ENCODE measurements at regions not wholly inside any gene's neighbourhood (a gene's known extent, or its start where the extent isn't known, plus 50 kb on each side); places are given as distances from the start of the nearest gene placed in this dataset.

DNA sequence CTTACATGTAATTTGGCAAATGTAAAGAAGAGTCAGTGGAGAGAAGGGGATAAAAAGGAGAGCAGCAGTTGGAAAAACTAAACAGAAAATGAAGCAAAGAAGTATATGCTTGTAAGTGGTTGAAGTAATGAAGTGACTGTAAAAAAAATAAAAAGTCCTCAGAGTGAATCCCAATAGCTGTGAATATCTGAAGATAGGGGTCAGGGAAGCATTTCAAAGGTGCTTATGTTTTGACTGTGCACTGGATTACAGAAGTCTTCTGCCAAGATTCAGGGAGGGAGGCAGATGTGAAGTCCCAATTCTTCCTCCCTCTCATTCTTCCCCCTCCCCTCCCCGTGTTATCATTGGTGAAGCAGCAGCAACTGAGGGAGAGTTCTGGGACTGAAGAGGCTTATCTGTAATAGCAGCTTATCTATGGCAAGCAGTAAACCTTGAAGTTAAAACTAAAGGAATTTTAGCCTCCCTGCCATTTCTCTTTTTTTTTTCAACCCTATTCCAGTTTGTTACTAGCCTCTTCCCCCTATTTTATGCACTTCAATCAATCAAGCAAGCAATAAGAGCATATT lies 597.9 kb downstream of the IGSF11 start:
- Histone ChIP-seq H4K8ac (ENCODE audit: low read depth, low read length) (no peak overlapping the region), H3K9ac (ENCODE audit: low read length) (no peak overlapping the region), H3K27me3 (ENCODE audit: insufficient read depth, low read length) (no peaks in the 10 kb centered on the region), H3K4ac (ENCODE audit: low read depth, low read length) (no peak overlapping the region), H3K23ac (ENCODE audit: low read length) (no peak overlapping the region), H3K14ac (ENCODE audit: low read length) (no peak overlapping the region), H4K91ac (ENCODE audit: low read depth, low read length) (no peak overlapping the region), H2AK5ac (ENCODE audit: low read length) (no peak overlapping the region), H3K36me3 (ENCODE audit: control insufficient read depth in 1 of 2, insufficient read depth in 2 of 2, low read length in 2 of 2) (no peaks in the 10 kb centered on the region), H2BK5ac (ENCODE audit: low read depth, low read length, poor library complexity) (no peak overlapping the region), H3K4me1 (ENCODE audit: control insufficient read depth in 1 of 2, insufficient read depth in 2 of 2, low read length in 2 of 2) (no peaks in the 10 kb centered on the region), H2AFZ (ENCODE audit: insufficient read depth, low read length, poor library complexity) (no peak overlapping the region), H3K79me2 (ENCODE audit: control insufficient read depth, insufficient read depth, low read length, poor library complexity) (no peaks in the 10 kb centered on the region), H4K12ac (ENCODE audit: low read depth, low read length) (no peak overlapping the region), H3K9me3 (ENCODE audit: insufficient read depth, low read depth, low read length) (no peaks in the 10 kb centered on the region), H2BK12ac (ENCODE audit: low read length) (no peak overlapping the region), H3K27ac (ENCODE audit: low read depth, low read length) (no peak overlapping the region), H3K4me3 (ENCODE audit: low read depth, low read length) (no peak overlapping the region), H3K79me1 (ENCODE audit: low read length) (no peaks in the 10 kb centered on the region), H2BK120ac (ENCODE audit: insufficient read depth, low read length, poor library complexity) (no peak overlapping the region), H3K18ac (ENCODE audit: low read length) (no peak overlapping the region), H3K4me2 (ENCODE audit: low read length) (no peak overlapping the region)
- no CpG with 5 or more reads among the region's 1 CpG for WGBS (ENCODE audit: extremely low coverage, insufficient coverage, insufficient read length)
- no peak for DNase-seq

GRCh38 chr3:118445036-118445435 lies 589.6 kb downstream of the IGSF11 start:
- peaks cover 3% of the 10 kb centered on the region for H3K9me3 ChIP-seq (ENCODE audit: insufficient read depth, low read depth, low read length)
- no peaks in the 10 kb centered on the region for H3K36me3 ChIP-seq (ENCODE audit: control insufficient read depth in 1 of 2, insufficient read depth in 2 of 2, low read length in 2 of 2)
- H2AK5ac ChIP-seq (ENCODE audit: low read length), result no peak overlapping the region
- WGBS (ENCODE audit: extremely low coverage, insufficient coverage, insufficient read length), result no CpG with 5 or more reads among the region's 6 CpGs
- no peak overlapping the region for H3K9ac ChIP-seq (ENCODE audit: low read length)
- H3K18ac ChIP-seq (ENCODE audit: low read length), result no peak overlapping the region
- H3K4me1 ChIP-seq (ENCODE audit: control insufficient read depth in 1 of 2, insufficient read depth in 2 of 2, low read length in 2 of 2), result no peaks in the 10 kb centered on the region
- H3K27me3 ChIP-seq (ENCODE audit: insufficient read depth, low read length), result no peaks in the 10 kb centered on the region
- H2BK12ac ChIP-seq (ENCODE audit: low read length), result no peak overlapping the region
- H2BK120ac ChIP-seq (ENCODE audit: insufficient read depth, low read length, poor library complexity), result no peak overlapping the region
- no peak overlapping the region for H4K91ac ChIP-seq (ENCODE audit: low read depth, low read length)
- H4K12ac ChIP-seq (ENCODE audit: low read depth, low read length), result no peak overlapping the region
- no peak overlapping the region for H3K4ac ChIP-seq (ENCODE audit: low read depth, low read length)
- no peak overlapping the region for H3K4me2 ChIP-seq (ENCODE audit: low read length)
- H3K4me3 ChIP-seq (ENCODE audit: low read depth, low read length), result no peak overlapping the region
- H2BK5ac ChIP-seq (ENCODE audit: low read depth, low read length, poor library complexity), result no peak overlapping the region
- no peak overlapping the region for H2AFZ ChIP-seq (ENCODE audit: insufficient read depth, low read length, poor library complexity)
- no peak overlapping the region for H3K23ac ChIP-seq (ENCODE audit: low read length)
- H4K8ac ChIP-seq (ENCODE audit: low read depth, low read length), result no peak overlapping the region
- H3K79me2 ChIP-seq (ENCODE audit: control insufficient read depth, insufficient read depth, low read length, poor library complexity), result no peaks in the 10 kb centered on the region
- H3K79me1 ChIP-seq (ENCODE audit: low read length), result no peaks in the 10 kb centered on the region
- DNase-seq, result no peak
- no peak overlapping the region for H3K27ac ChIP-seq (ENCODE audit: low read depth, low read length)
- no peak overlapping the region for H3K14ac ChIP-seq (ENCODE audit: low read length)

GRCh38 chr3:118447339-118447738 lies 587.3 kb downstream of the IGSF11 start:
- no peak overlapping the region for H3K4ac ChIP-seq (ENCODE audit: low read depth, low read length)
- H3K9me3 ChIP-seq (ENCODE audit: insufficient read depth, low read depth, low read length), result peaks cover 3% of the 10 kb centered on the region
- no peak overlapping the region for H2BK5ac ChIP-seq (ENCODE audit: low read depth, low read length, poor library complexity)
- H3K18ac ChIP-seq (ENCODE audit: low read length), result no peak overlapping the region
- H3K4me3 ChIP-seq (ENCODE audit: low read depth, low read length), result no peak overlapping the region
- H2AFZ ChIP-seq (ENCODE audit: insufficient read depth, low read length, poor library complexity), result no peak overlapping the region
- no peak overlapping the region for H4K91ac ChIP-seq (ENCODE audit: low read depth, low read length)
- DNase-seq, result no peak
- H3K36me3 ChIP-seq (ENCODE audit: control insufficient read depth in 1 of 2, insufficient read depth in 2 of 2, low read length in 2 of 2), result no peaks in the 10 kb centered on the region
- no peaks in the 10 kb centered on the region for H3K79me2 ChIP-seq (ENCODE audit: control insufficient read depth, insufficient read depth, low read length, poor library complexity)
- H3K4me2 ChIP-seq (ENCODE audit: low read length), result no peak overlapping the region
- H4K12ac ChIP-seq (ENCODE audit: low read depth, low read length), result no peak overlapping the region
- no peak overlapping the region for H4K8ac ChIP-seq (ENCODE audit: low read depth, low read length)
- H3K27ac ChIP-seq (ENCODE audit: low read depth, low read length), result no peak overlapping the region
- H3K4me1 ChIP-seq (ENCODE audit: control insufficient read depth in 1 of 2, insufficient read depth in 2 of 2, low read length in 2 of 2), result no peaks in the 10 kb centered on the region
- no peak overlapping the region for H2BK12ac ChIP-seq (ENCODE audit: low read length)
- no peaks in the 10 kb centered on the region for H3K27me3 ChIP-seq (ENCODE audit: insufficient read depth, low read length)
- H3K23ac ChIP-seq (ENCODE audit: low read length), result no peak overlapping the region
- H2AK5ac ChIP-seq (ENCODE audit: low read length), result no peak overlapping the region
- H3K79me1 ChIP-seq (ENCODE audit: low read length), result no peaks in the 10 kb centered on the region
- H2BK120ac ChIP-seq (ENCODE audit: insufficient read depth, low read length, poor library complexity), result no peak overlapping the region
- peak overlapping the region; percentile 25 for H3K9ac ChIP-seq (ENCODE audit: low read length)
- H3K14ac ChIP-seq (ENCODE audit: low read length), result no peak overlapping the region

DNA sequence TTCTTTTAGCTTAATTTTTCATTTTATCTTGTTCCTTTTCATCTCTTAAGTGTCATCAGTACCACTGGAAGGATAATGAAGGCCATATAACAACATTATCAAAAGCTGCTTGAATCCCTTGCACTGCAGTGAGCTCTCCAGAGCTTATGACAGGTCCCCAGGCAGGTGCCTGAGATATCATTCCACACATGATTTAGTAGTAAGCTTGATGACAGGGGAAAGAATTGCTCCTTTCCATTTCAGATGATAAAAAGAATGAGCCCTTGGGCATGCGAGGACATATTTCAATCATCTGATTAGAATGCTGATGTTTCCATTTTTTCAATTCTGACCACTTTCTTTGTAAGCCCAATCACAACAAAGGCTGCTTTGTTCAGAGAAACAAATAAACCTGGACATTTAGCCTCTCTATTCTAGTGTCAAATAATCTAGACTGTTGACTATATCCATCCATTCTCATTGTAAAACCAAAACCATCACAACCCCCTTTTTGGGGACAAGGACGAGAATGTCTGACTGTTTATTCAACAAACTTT lies 567.8 kb downstream of the IGSF11 start:
- Histone ChIP-seq H3K79me2 (ENCODE audit: control insufficient read depth, insufficient read depth, low read length, poor library complexity) (no peaks in the 10 kb centered on the region), H3K4ac (ENCODE audit: low read depth, low read length) (no peak overlapping the region), H4K8ac (ENCODE audit: low read depth, low read length) (no peak overlapping the region), H2BK12ac (ENCODE audit: low read length) (no peak overlapping the region), H3K4me1 (ENCODE audit: control insufficient read depth in 1 of 2, insufficient read depth in 2 of 2, low read length in 2 of 2) (no peaks in the 10 kb centered on the region), H3K14ac (ENCODE audit: low read length) (no peak overlapping the region), H4K12ac (ENCODE audit: low read depth, low read length) (no peak overlapping the region), H3K79me1 (ENCODE audit: low read length) (no peaks in the 10 kb centered on the region), H4K91ac (ENCODE audit: low read depth, low read length) (no peak overlapping the region), H3K18ac (ENCODE audit: low read length) (no peak overlapping the region), H3K4me2 (ENCODE audit: low read length) (no peak overlapping the region), H3K23ac (ENCODE audit: low read length) (no peak overlapping the region), H2AFZ (ENCODE audit: insufficient read depth, low read length, poor library complexity) (no peak overlapping the region), H3K9me3 (ENCODE audit: insufficient read depth, low read depth, low read length) (no peaks in the 10 kb centered on the region), H3K4me3 (ENCODE audit: low read depth, low read length) (no peak overlapping the region), H2BK5ac (ENCODE audit: low read depth, low read length, poor library complexity) (no peak overlapping the region), H3K36me3 (ENCODE audit: control insufficient read depth in 1 of 2, insufficient read depth in 2 of 2, low read length in 2 of 2) (no peaks in the 10 kb centered on the region), H3K27me3 (ENCODE audit: insufficient read depth, low read length) (no peaks in the 10 kb centered on the region), H2AK5ac (ENCODE audit: low read length) (no peak overlapping the region), H2BK120ac (ENCODE audit: insufficient read depth, low read length, poor library complexity) (no peak overlapping the region), H3K27ac (ENCODE audit: low read depth, low read length) (no peak overlapping the region), H3K9ac (ENCODE audit: low read length) (no peak overlapping the region)
- no CpG with 5 or more reads among the region's 2 CpGs for WGBS (ENCODE audit: extremely low coverage, insufficient coverage, insufficient read length)
- DNase-seq, result peak in 1 of 2 donors; percentile 47

Measured in trophoblast cell (in vitro differentiated cells and primary cell).